ENCODE measurements at regions not wholly inside any gene's neighbourhood (a gene's known extent, or its start where the extent isn't known, plus 50 kb on each side); places are given as distances from the start of the nearest gene placed in this dataset.

- DNase-seq (ENCODE audit: low spot score) = no peak
- H3K4me3 Mint-ChIP-seq (ENCODE audit: unreplicated experiment) = no peak overlapping the region
- H3K27me3 Mint-ChIP-seq (ENCODE audit: unreplicated experiment) = peaks cover 2% of the 10 kb centered on the region
- H3K9me3 Mint-ChIP-seq (ENCODE audit: unreplicated experiment) = no peaks in the 10 kb centered on the region
- no peaks in the 10 kb centered on the region for H3K36me3 Mint-ChIP-seq (ENCODE audit: low read depth, unreplicated experiment)
- no peak overlapping the region for H3K27ac Mint-ChIP-seq (ENCODE audit: unreplicated experiment)
- H3K4me1 Mint-ChIP-seq (ENCODE audit: unreplicated experiment) = peaks cover 45% of the 10 kb centered on the region
- TF ChIP-seq CTCF (IDR thresholded peaks at IDR 0.05; ENCODE audit: unreplicated experiment) = no peak
Measured at GRCh38 chr7:142616842-142617241, 132.4 kb upstream of the PRSS1 start.

- no peaks in the 10 kb centered on the region for H3K9me3 Mint-ChIP-seq (ENCODE audit: unreplicated experiment)
- TF ChIP-seq CTCF (IDR thresholded peaks at IDR 0.05; ENCODE audit: unreplicated experiment) = no peak
- peaks cover 2% of the 10 kb centered on the region for H3K27me3 Mint-ChIP-seq (ENCODE audit: unreplicated experiment)
- H3K4me3 Mint-ChIP-seq (ENCODE audit: unreplicated experiment) = no peak overlapping the region
- H3K4me1 Mint-ChIP-seq (ENCODE audit: unreplicated experiment) = peaks cover 51% of the 10 kb centered on the region
- no peaks in the 10 kb centered on the region for H3K36me3 Mint-ChIP-seq (ENCODE audit: low read depth, unreplicated experiment)
- no peak for DNase-seq (ENCODE audit: low spot score)
- no peak overlapping the region for H3K27ac Mint-ChIP-seq (ENCODE audit: unreplicated experiment)
Measured at GRCh38 chr7:142616121-142616643, 133.1 kb upstream of the PRSS1 start.

GRCh38 chr7:142615508-142615907, 133.8 kb upstream of the PRSS1 start:
- H3K27me3 Mint-ChIP-seq (ENCODE audit: unreplicated experiment) = peaks cover 2% of the 10 kb centered on the region
- H3K4me1 Mint-ChIP-seq (ENCODE audit: unreplicated experiment) = peaks cover 56% of the 10 kb centered on the region
- DNase-seq (ENCODE audit: low spot score) = no peak
- no peaks in the 10 kb centered on the region for H3K9me3 Mint-ChIP-seq (ENCODE audit: unreplicated experiment)
- no peak overlapping the region for H3K4me3 Mint-ChIP-seq (ENCODE audit: unreplicated experiment)
- H3K27ac Mint-ChIP-seq (ENCODE audit: unreplicated experiment) = no peak overlapping the region
- H3K36me3 Mint-ChIP-seq (ENCODE audit: low read depth, unreplicated experiment) = no peaks in the 10 kb centered on the region
- no peak for TF ChIP-seq CTCF (IDR thresholded peaks at IDR 0.05; ENCODE audit: unreplicated experiment)

- DNase-seq (ENCODE audit: low spot score) = no peak
- Mint-ChIP-seq H3K4me3 (ENCODE audit: unreplicated experiment) (no peak overlapping the region), H3K9me3 (ENCODE audit: unreplicated experiment) (no peaks in the 10 kb centered on the region), H3K27me3 (ENCODE audit: unreplicated experiment) (peaks cover 2% of the 10 kb centered on the region), H3K36me3 (ENCODE audit: low read depth, unreplicated experiment) (no peaks in the 10 kb centered on the region), H3K4me1 (ENCODE audit: unreplicated experiment) (peaks cover 58% of the 10 kb centered on the region), H3K27ac (ENCODE audit: unreplicated experiment) (no peak overlapping the region)
- TF ChIP-seq CTCF (IDR thresholded peaks at IDR 0.05; ENCODE audit: unreplicated experiment) = no peak
Measured at GRCh38 chr7:142614116-142614515, 135.2 kb upstream of the PRSS1 start.

GRCh38 chr7:142612237-142612881, 136.9 kb upstream of the PRSS1 start:
- Mint-ChIP-seq H3K27me3 (ENCODE audit: unreplicated experiment) (peaks cover 2% of the 10 kb centered on the region), H3K9me3 (ENCODE audit: unreplicated experiment) (no peaks in the 10 kb centered on the region), H3K27ac (ENCODE audit: unreplicated experiment) (peak overlapping the region; percentile 66), H3K4me1 (ENCODE audit: unreplicated experiment) (peaks cover 50% of the 10 kb centered on the region), H3K36me3 (ENCODE audit: low read depth, unreplicated experiment) (no peaks in the 10 kb centered on the region), H3K4me3 (ENCODE audit: unreplicated experiment) (no peak overlapping the region)
- DNase-seq (ENCODE audit: low spot score) = no peak
- TF ChIP-seq CTCF (IDR thresholded peaks at IDR 0.05; ENCODE audit: unreplicated experiment) = no peak

Data from endothelial cell (in vitro differentiated cells).